IMR-90 (cell line): ENCODE measurements at regions not wholly inside any gene's neighbourhood (a gene's known extent, or its start where the extent isn't known, plus 50 kb on each side); places are given as distances from the start of the nearest gene placed in this dataset.

Experiments
- ATAC-seq: fragments of 200-7000 bp; cut with Tn5 transposase; 2 replicates; pipeline ENCODE4 v1.9.1; 2020; ENCODE audit warnings: low read depth, mild to moderate bottlenecking, moderate library complexity
- BruUV-seq: library from RNA; stranded (reverse); fragments of 400-500 nt; replicated peaks from 2 replicates; lab custom pipeline; 2021; lab: Mats Ljungman, UMichigan
- CTCF ChIA-PET: fragments of 300-600 bp; formaldehyde crosslinking; extraction: SDS; loops from one replicate; lab custom pipeline; 2021; ENCODE audit warnings: antibody characterized with exemption; lab: Yijun Ruan, JAX
- POLR2A ChIA-PET: fragments of 300-600 bp; sonication (Branson Sonifier 250); formaldehyde crosslinking; loops from one replicate; lab custom pipeline; 2022; ENCODE audit warnings: antibody characterized with exemption; ENCODE audit not compliant: unreplicated experiment; lab: Charles Lee
- DNase-seq: peaks from one replicate; pipeline ENCODE4 v3.0.0; 2013
- H2AFZ ChIP-seq: replicated peaks from 2 replicates; pipeline ENCODE3; 2013; ENCODE audit warnings: low read length, mild to moderate bottlenecking; ENCODE audit not compliant: poor library complexity
- H2AK5ac ChIP-seq: 2 replicates; pipeline ENCODE4 v1.6.1; 2013; ENCODE audit warnings: low read depth, low read length, inconsistent platforms
- H2AK9ac ChIP-seq: replicated peaks from 2 replicates; pipeline ENCODE3; 2013; ENCODE audit warnings: mild to moderate bottlenecking, low read depth, low read length, moderate library complexity; ENCODE audit not compliant: poor library complexity
- H2BK120ac ChIP-seq: 2 replicates; pipeline ENCODE4 v1.6.1; 2013; ENCODE audit warnings: low read depth, low read length, inconsistent platforms
- H2BK15ac ChIP-seq: 3 replicates; pipeline ENCODE4 v1.6.1; 2013; ENCODE audit warnings: low read depth, low read length, inconsistent platforms
- H2BK20ac ChIP-seq: 2 replicates; pipeline ENCODE4 v1.6.1; 2013; ENCODE audit warnings: low read depth, mild to moderate bottlenecking, inconsistent platforms, low read length, moderate library complexity
- H2BK5ac ChIP-seq: 2 replicates; pipeline ENCODE4 v1.6.1; 2013; ENCODE audit warnings: mild to moderate bottlenecking, low read depth, low read length, inconsistent platforms; ENCODE audit not compliant: poor library complexity, severe bottlenecking
- H3K14ac ChIP-seq: replicated peaks from 2 replicates; pipeline ENCODE4 v1.6.1; 2013; ENCODE audit warnings: low read depth, low read length, inconsistent platforms
- H3K18ac ChIP-seq: 2 replicates; pipeline ENCODE4 v1.6.1; 2013; ENCODE audit warnings: low read depth, low read length, control low read depth
- H3K23ac ChIP-seq: 2 replicates; pipeline ENCODE4 v1.6.1; 2013; ENCODE audit warnings: low read depth, low read length, inconsistent platforms
- H3K27ac ChIP-seq: 2 replicates; pipeline ENCODE4 v1.5.1; 2013; ENCODE audit warnings: mild to moderate bottlenecking, control low read depth, low read length; ENCODE audit not compliant: insufficient read depth
- H3K27me3 ChIP-seq: 2 replicates; pipeline ENCODE4 v1.6.1; 2013; ENCODE audit warnings: low read length; ENCODE audit not compliant: control insufficient read depth, insufficient read depth
- H3K36me3 ChIP-seq: 2 replicates; pipeline ENCODE4 v1.6.1; 2013; ENCODE audit warnings: low read length, mixed read lengths; ENCODE audit not compliant: control insufficient read depth, insufficient read depth
- H3K4ac ChIP-seq: 2 replicates; pipeline ENCODE4 v1.6.1; 2013; ENCODE audit warnings: low read depth, low read length, inconsistent platforms
- H3K4me1 ChIP-seq: 2 replicates; pipeline ENCODE4 v1.6.1; 2013; ENCODE audit warnings: low read length, mixed read lengths; ENCODE audit not compliant: control insufficient read depth, insufficient read depth
- H3K4me2 ChIP-seq: 2 replicates; pipeline ENCODE4 v1.6.1; 2013; ENCODE audit warnings: low read depth, mild to moderate bottlenecking, control low read depth, low read length, moderate library complexity
- H3K4me3 ChIP-seq: 2 replicates; pipeline ENCODE4 v1.5.1; 2013; ENCODE audit warnings: low read depth, mild to moderate bottlenecking, control low read depth, low read length, moderate library complexity; ENCODE audit not compliant: insufficient read depth
- H3K56ac ChIP-seq: 2 replicates; pipeline ENCODE4 v1.6.1; 2013; ENCODE audit warnings: low read length, inconsistent platforms; ENCODE audit not compliant: insufficient read depth; ENCODE audit errors: extremely low read depth
- H3K79me1 ChIP-seq, 2 experiments: 2 replicates each; pipeline ENCODE4 v1.6.1; 2013; ENCODE audit warnings: low read length in 2 of 2, inconsistent platforms in 1 of 2, low read depth in 1 of 2
- H3K9ac ChIP-seq: 2 replicates; pipeline ENCODE4 v1.6.1; 2013; ENCODE audit warnings: low read depth, low read length, control low read depth
- H3K9me1 ChIP-seq: 2 replicates; pipeline ENCODE4 v1.6.1; 2013; ENCODE audit warnings: low read length, inconsistent platforms; ENCODE audit not compliant: insufficient read depth
- H3K9me3 ChIP-seq: 2 replicates; pipeline ENCODE4 v1.6.1; 2013; ENCODE audit warnings: low read length; ENCODE audit not compliant: control insufficient read depth, insufficient read depth
- H4K20me1 ChIP-seq: 2 replicates; pipeline ENCODE4 v1.6.1; 2013; ENCODE audit warnings: low read length, inconsistent platforms; ENCODE audit not compliant: insufficient read depth
- H4K5ac ChIP-seq: 2 replicates; pipeline ENCODE4 v1.6.1; 2013; ENCODE audit warnings: mild to moderate bottlenecking, low read depth, low read length, control low read depth
- H4K8ac ChIP-seq, 2 experiments: 2 replicates each; pipeline ENCODE4 v1.6.1; 2013; ENCODE audit warnings: low read depth in 2 of 2, low read length in 2 of 2, control low read depth in 1 of 2, inconsistent platforms in 1 of 2
- H4K91ac ChIP-seq: 2 replicates; pipeline ENCODE4 v1.6.1; 2013; ENCODE audit warnings: low read depth, low read length, inconsistent platforms; ENCODE audit not compliant: insufficient read depth
- BHLHE40 ChIP-seq: fragments of 150-350 bp; IDR thresholded peaks from 2 replicates; pipeline ENCODE4 v1.6.1; 2016; ENCODE audit warnings: mild to moderate bottlenecking, low read depth, low read length
- CEBPB ChIP-seq: IDR thresholded peaks from 2 replicates; pipeline ENCODE4 v1.6.1; 2012; ENCODE audit warnings: low read depth, low read length, improper control_type of control experiment
- CHD1 ChIP-seq: IDR thresholded peaks from 2 replicates; pipeline ENCODE4 v1.6.1; 2012; ENCODE audit warnings: low read depth, low read length, improper control_type of control experiment
- CTCF ChIP-seq: conservative IDR thresholded peaks from 2 replicates; pipeline ENCODE4 v1.5.1; 2012; ENCODE audit warnings: mild to moderate bottlenecking, low read depth, low read length, improper control_type of control experiment
- ELK1 ChIP-seq: fragments of 150-350 bp; IDR thresholded peaks from 2 replicates; pipeline ENCODE4 v1.6.1; 2016; ENCODE audit warnings: low read depth, mild to moderate bottlenecking, low read length, moderate library complexity, borderline replicate concordance
- FOS ChIP-seq: fragments of 150-350 bp; IDR thresholded peaks from 2 replicates; pipeline ENCODE4 v1.6.1; 2016; ENCODE audit warnings: low read depth, low read length
- MXI1 ChIP-seq: IDR thresholded peaks from 2 replicates; pipeline ENCODE4 v1.6.1; 2012; ENCODE audit warnings: low read depth, mild to moderate bottlenecking, low read length, moderate library complexity, borderline replicate concordance
- NFE2L2 ChIP-seq: fragments of 150-350 bp; IDR thresholded peaks from 2 replicates; pipeline ENCODE4 v1.6.1; 2016; ENCODE audit warnings: low read depth, mild to moderate bottlenecking, low read length
- POLR2A ChIP-seq: IDR thresholded peaks from 2 replicates; pipeline ENCODE4 v1.6.1; 2012; ENCODE audit warnings: mild to moderate bottlenecking, low read depth, low read length
- RAD21 ChIP-seq: IDR thresholded peaks from 2 replicates; pipeline ENCODE4 v1.6.1; 2012; ENCODE audit warnings: low read length, improper control_type of control experiment
- RFX5 ChIP-seq: IDR thresholded peaks from 2 replicates; pipeline ENCODE4 v1.8.0; 2012; ENCODE audit warnings: low read depth, mild to moderate bottlenecking, low read length, moderate library complexity
- SMC3 ChIP-seq: fragments of 150-350 bp; IDR thresholded peaks from 2 replicates; pipeline ENCODE4 v1.6.1; 2016; ENCODE audit warnings: low read depth, mild to moderate bottlenecking, antibody characterized with exemption, low read length, moderate library complexity
- USF2 ChIP-seq: fragments of 150-350 bp; IDR thresholded peaks from 2 replicates; pipeline ENCODE4 v1.6.1; 2017; ENCODE audit warnings: mild to moderate bottlenecking, antibody characterized with exemption, low read length, low read depth
- WGBS, 2 experiments: methylation state at CpG; one replicate each; pipeline versions ENCODE4 v1.1.5 to v1.1.7; 2013; ENCODE audit warnings: missing lambda C conversion rate in 2 of 2; ENCODE audit not compliant: insufficient read length in 1 of 2; ENCODE audit errors: extremely low coverage in 2 of 2; 5-methylcytosine and 5-hydroxymethylcytosine counted together
- dilution Hi-C: fragments of 300-500 bp; cut with HindIII; formaldehyde crosslinking; loops from one replicate; pipeline ENCODE4 v1.14.3; 2018; ENCODE audit warnings: low sequenced_read_pairs; ENCODE audit not compliant: unreplicated experiment
- in situ Hi-C: fragments of 300-500 bp; cut with MboI; formaldehyde crosslinking; loops from 3 replicates; pipeline ENCODE4 v1.14.3; 2019; ENCODE audit warnings: low sequenced_read_pairs, inconsistent platforms, mixed read lengths
- intact Hi-C: fragments of 100-400 bp; cut with micrococcal nuclease; formaldehyde crosslinking; loops from 2 replicates; pipeline ENCODE4 v1.10.0; 2022

GRCh38 chr1:54488779-54489626 lies 59.0 kb upstream of the ACOT11 start:
- peak; percentile 64 for ATAC-seq
- H3K9me3 ChIP-seq = no peaks in the 10 kb centered on the region
- H4K5ac ChIP-seq = peak overlapping the region; percentile 91
- intact Hi-C loops (loop anchor here (1.0 to 5.0 kb wide), 11 partner anchors 82 to 628 kb away; partner anchors contain the start of genes CYB5RL and MRPL37), in situ Hi-C loops (loop anchor here (5.0 to 25.0 kb wide), 3 partner anchors 82 to 627 kb away; partner anchors contain the start of gene SSBP3), dilution Hi-C loops (no loop called here)
- 0% methylated on average over 12 of the region's 51 CpGs; no CpG with 5 or more reads in 1 of the 2 experiments for WGBS, 2 experiments
- peak overlapping the region; percentile 89 to 95 for H4K8ac ChIP-seq
- peak overlapping the region; percentile 78 for H2BK5ac ChIP-seq
- peak overlapping the region; percentile 46 for H3K4me3 ChIP-seq
- POLR2A ChIA-PET = interaction anchor here (0.6 to 1.3 kb wide), 2 partner anchors 82 to 83 kb away, joined by 3 to 5 read pairs; partner anchors contain the start of gene SSBP3
- peak overlapping the region; percentile 68 for H3K9ac ChIP-seq
- H3K14ac ChIP-seq = 0 out of 2 replicates have a peak overlapping the region, but pooled peaks have one; percentile 2
- peak overlapping the region; percentile 28 for H2BK120ac ChIP-seq
- peak overlapping the region; percentile 80 for H2AK5ac ChIP-seq
- H3K18ac ChIP-seq = peak overlapping the region; percentile 89
- H3K27me3 ChIP-seq = no peaks in the 10 kb centered on the region; the same call in 1 of the 2 replicates
- H3K36me3 ChIP-seq = no peaks in the 10 kb centered on the region
- peaks cover 14% of the 10 kb centered on the region for H3K4me1 ChIP-seq
- H3K27ac ChIP-seq = peak overlapping the region; percentile 88
- H3K79me1 ChIP-seq = no peaks in the 10 kb centered on the region
- H2AFZ ChIP-seq = peak overlapping the region; percentile 91
- CTCF ChIA-PET = interaction anchor here (0.5 to 1.3 kb wide), 20 partner anchors 17 to 1464 kb away, joined by 3 to 8 read pairs (median 3); no protein-coding TSS in a partner anchor
- no TSS peak for BruUV-seq
- no peaks in the 10 kb centered on the region for H4K20me1 ChIP-seq
- H2BK15ac ChIP-seq = peak overlapping the region; percentile 87; the same call in 2 of the 3 replicates
- H3K4me2 ChIP-seq = peak overlapping the region; percentile 87
- H2AK9ac ChIP-seq = peak overlapping the region; percentile 79
- H2BK20ac ChIP-seq = no peak overlapping the region
- DNase-seq = peak; percentile 49
- H3K23ac ChIP-seq = no peak overlapping the region; the same call in 1 of the 2 replicates
- peak overlapping the region; percentile 70 for H4K91ac ChIP-seq
- no peaks in the 10 kb centered on the region for H3K9me1 ChIP-seq
- H3K56ac ChIP-seq = peak overlapping the region; percentile 21; the same call in 1 of the 2 replicates
- H3K4ac ChIP-seq = peak overlapping the region; percentile 78
- TF ChIP-seq CEBPB = no peak
- no peak for TF ChIP-seq NFE2L2
- peak; percentile 90 for TF ChIP-seq RAD21
- no peak for TF ChIP-seq ELK1
- TF ChIP-seq USF2 = no peak
- no peak for TF ChIP-seq CHD1
- TF ChIP-seq POLR2A = peak; percentile 59
- TF ChIP-seq FOS = no peak
- no peak for TF ChIP-seq RFX5
- TF ChIP-seq BHLHE40 = no peak
- no peak for TF ChIP-seq MXI1
- TF ChIP-seq SMC3 = peak; percentile 77
- peak; percentile 92 for TF ChIP-seq CTCF
